ENCODE measurements at regions not wholly inside any gene's neighbourhood (a gene's known extent, or its start where the extent isn't known, plus 50 kb on each side); places are given as distances from the start of the nearest gene placed in this dataset.

- TF ChIP-seq CTCF (IDR thresholded peaks at IDR 0.05) (no peak), TCF7L2 (IDR thresholded peaks at IDR 0.05; ENCODE audit: low read depth, low read length) (no peak)
Observed at GRCh38 chr14:94887591-94887990, 117.7 kb upstream of the GSC start.
